K562 (cell line): ENCODE measurements at regions not wholly inside any gene's neighbourhood (a gene's known extent, or its start where the extent isn't known, plus 50 kb on each side); places are given as distances from the start of the nearest gene placed in this dataset.

Experiments
- ATAC-seq: fragments of 200-7000 bp; cut with Tn5 transposase; 3 replicates; pipeline ENCODE4 v1.9.1; 2020; ENCODE audit warnings: moderate library complexity
- BruUV-seq: library from RNA; stranded (reverse); fragments of 400-500 nt; replicated peaks from 2 replicates; lab custom pipeline; 2021; lab: Mats Ljungman, UMichigan
- CTCF ChIA-PET: fragments of 300-600 bp; formaldehyde crosslinking; extraction: SDS; loops from one replicate; lab custom pipeline; 2021; ENCODE audit warnings: low intra/inter-chr PET ratio; lab: Yijun Ruan, JAX
- POLR2A ChIA-PET: fragments of 300-600, 350-650 bp; sonication (Branson Sonifier 250); formaldehyde crosslinking; extraction: SDS; loops from one replicate; lab custom pipeline; 2021; ENCODE audit warnings: antibody characterized with exemption, inconsistent platforms; lab: Yijun Ruan, JAX
- DNase-seq, 4 experiments: peaks; one replicate each; pipeline versions ENCODE4 v3.0.0 to v3.0.0-alpha.2; 2011 to 2018; ENCODE audit warnings: low spot score in 3 of 4, mixed read lengths in 3 of 4; ENCODE audit errors: extremely low read depth in 1 of 4
- FAIRE-seq: peaks from 2 replicates; lab custom pipeline; 2011; peaks lifted over from hg19 to GRCh38; lab: Jason Lieb, UNC
- H2AFZ ChIP-seq: 2 replicates; pipeline ENCODE4 v1.6.0; 2011; ENCODE audit warnings: low read depth, low read length, control low read depth, inconsistent platforms
- H3K27ac ChIP-seq: fragments of 200-600 bp; 3 replicates; pipeline ENCODE4 v1.8.0; 2011; ENCODE audit warnings: low read depth, mild to moderate bottlenecking, control low read depth, inconsistent platforms, low read length, moderate library complexity, mixed read lengths; ENCODE audit errors: extremely low read depth
- H3K27me3 ChIP-seq, 2 experiments: fragments of 300-600 bp in 1 of 2; 2 replicates in 1 of 2; 3 replicates in 1 of 2; pipeline versions ENCODE4 v1.6.0 to v1.8.0; 2011; ENCODE audit warnings: inconsistent platforms in 2 of 2, low read length in 2 of 2, mild to moderate bottlenecking in 1 of 2, mixed read lengths in 1 of 2, moderate library complexity in 1 of 2; ENCODE audit not compliant: control insufficient read depth in 2 of 2, insufficient read depth in 2 of 2
- H3K36me3 ChIP-seq: fragments of 300-600 bp; 3 replicates; pipeline ENCODE4 v1.8.0; 2011; ENCODE audit warnings: mild to moderate bottlenecking, low read length, inconsistent platforms; ENCODE audit not compliant: control insufficient read depth, insufficient read depth
- H3K4me1 ChIP-seq, 2 experiments: fragments of 200-600 bp in 1 of 2; replicated peaks in 1 of 2; 2 replicates in 1 of 2; 3 replicates in 1 of 2; pipeline versions ENCODE4 v1.5.1 to v1.8.0; 2011; ENCODE audit warnings: inconsistent platforms in 2 of 2, low read length in 2 of 2, mild to moderate bottlenecking in 1 of 2, mixed read lengths in 1 of 2, moderate library complexity in 1 of 2; ENCODE audit not compliant: control insufficient read depth in 2 of 2, insufficient read depth in 2 of 2
- H3K4me2 ChIP-seq: 2 replicates; pipeline ENCODE4 v1.6.1; 2011; ENCODE audit warnings: low read length, control low read depth, inconsistent platforms, mixed read lengths; ENCODE audit not compliant: insufficient read depth
- H3K4me3 ChIP-seq: fragments of 200-600 bp; sonication (generic), shearing (Covaris generic); 2 replicates; pipeline ENCODE4 v1.5.1; 2016; ENCODE audit warnings: control low read depth, inconsistent platforms
- H3K79me2 ChIP-seq: fragments of 200-600 bp; 3 replicates; pipeline ENCODE4 v1.8.0; 2011; ENCODE audit warnings: low read length, inconsistent platforms; ENCODE audit not compliant: control insufficient read depth, insufficient read depth
- H3K9ac ChIP-seq, 2 experiments: 2 replicates each; pipeline versions ENCODE4 v1.6.0 to v1.6.1; 2011; ENCODE audit warnings: low read depth in 2 of 2, low read length in 2 of 2, control low read depth in 1 of 2, inconsistent platforms in 1 of 2, mild to moderate bottlenecking in 1 of 2, mixed read lengths in 1 of 2; ENCODE audit not compliant: insufficient read depth in 1 of 2
- H3K9me1 ChIP-seq: one replicate; pipeline ENCODE4 v1.6.0; 2011; ENCODE audit warnings: inconsistent platforms, mild to moderate bottlenecking, low read length, moderate library complexity; ENCODE audit not compliant: control insufficient read depth, insufficient read depth
- H3K9me3 ChIP-seq: replicated peaks from 2 replicates; pipeline ENCODE4 v1.5.1; 2011; ENCODE audit warnings: low read depth, low read length, inconsistent platforms; ENCODE audit not compliant: control insufficient read depth, insufficient read depth
- H4K20me1 ChIP-seq: replicated peaks from 2 replicates; pipeline ENCODE4 v1.6.1; 2011; ENCODE audit warnings: low read length, inconsistent platforms, mixed read lengths; ENCODE audit not compliant: control insufficient read depth, insufficient read depth
- ARID1B ChIP-seq: fragments of 450-650 bp; IDR thresholded peaks from 2 replicates; pipeline ENCODE4 v1.6.1; 2016; ENCODE audit warnings: antibody characterized with exemption, mild to moderate bottlenecking, inconsistent platforms
- CLOCK ChIP-seq: fragments of 250-450 bp; sonication (Bioruptor Pico); IDR thresholded peaks from 2 replicates; pipeline ENCODE4 v1.4.0; 2020; ENCODE audit warnings: mild to moderate bottlenecking, moderate library complexity, borderline replicate concordance
- FOXK1 ChIP-seq: sonication (generic); formaldehyde crosslinking; IDR thresholded peaks from 2 replicates; pipeline ENCODE4 v1.8.0; 2022; ENCODE audit warnings: missing genetic modification reagents, mild to moderate bottlenecking, borderline replicate concordance
- MEF2D ChIP-seq: conservative IDR thresholded peaks from 2 replicates; pipeline ENCODE4 v1.6.1; 2016; ENCODE audit warnings: low read depth, missing genetic modification characterization, missing compliant biosample characterization
- PTTG1 ChIP-seq: fragments of 450-650 bp; IDR thresholded peaks from 2 replicates; pipeline ENCODE4 v1.6.1; 2016; ENCODE audit warnings: low read depth, mild to moderate bottlenecking, missing genetic modification characterization, missing compliant biosample characterization
- ZNF165 ChIP-seq: fragments of 250-450 bp; sonication (Bioruptor Pico); IDR thresholded peaks from 2 replicates; pipeline ENCODE4 v1.4.0; 2020; ENCODE audit warnings: borderline replicate concordance
- ZNF253 ChIP-seq: fragments of 250-450 bp; sonication (Bioruptor Pico); conservative IDR thresholded peaks from 2 replicates; pipeline ENCODE4 v1.6.1; 2021; ENCODE audit warnings: mild to moderate bottlenecking
- ZNF668 ChIP-seq: fragments of 250-450 bp; sonication (Bioruptor Pico); IDR thresholded peaks from 2 replicates; pipeline ENCODE4 v1.8.0; 2022; ENCODE audit warnings: mild to moderate bottlenecking, inconsistent platforms
- WGBS: fragments of 100-300 bp; shearing (Covaris generic); methylation state at CpG from one replicate; pipeline ENCODE4 v1.1.6; 2016; ENCODE audit warnings: low coverage, mixed read lengths; ENCODE audit not compliant: insufficient coverage; ENCODE audit errors: missing lambda C conversion rate; 5-methylcytosine and 5-hydroxymethylcytosine counted together
- in situ Hi-C: fragments of 300-500 bp; cut with MboI; formaldehyde crosslinking; loops from 4 replicates; pipeline ENCODE4 v1.15.0; 2018; ENCODE audit warnings: inconsistent platforms, mixed read lengths
- intact Hi-C: fragments of 100-400 bp; cut with micrococcal nuclease; formaldehyde crosslinking; loops from 2 replicates; pipeline ENCODE4 v1.14.2; 2022

DNA sequence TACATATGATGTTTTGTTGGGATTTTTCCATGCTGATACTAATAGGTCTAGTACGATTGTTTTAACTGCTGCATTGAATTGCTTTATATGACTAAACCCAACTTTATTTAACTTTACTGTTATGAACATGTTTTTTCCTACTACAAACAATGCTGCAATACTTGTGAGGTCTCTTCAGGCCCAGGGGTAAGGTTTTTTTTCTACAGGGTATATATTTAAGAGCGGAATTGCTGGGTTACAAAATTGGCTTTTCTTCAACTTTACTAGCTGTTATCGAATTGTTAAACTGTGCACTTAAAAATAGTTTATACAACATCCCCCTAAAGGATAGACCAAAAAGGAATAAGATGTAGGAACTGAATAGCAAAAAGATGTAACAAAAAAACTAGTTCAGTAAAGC, 78.5 kb upstream of the TMEM178A start:
- H4K20me1 ChIP-seq = no peaks in the 10 kb centered on the region
- H3K4me1 ChIP-seq = no peaks in the 10 kb centered on the region
- no peaks in the 10 kb centered on the region for H3K36me3 ChIP-seq
- no peaks in the 10 kb centered on the region for H3K27me3 ChIP-seq
- no peaks in the 10 kb centered on the region for H3K79me2 ChIP-seq
- no peak overlapping the region for H3K4me2 ChIP-seq
- no peak overlapping the region for H3K4me3 ChIP-seq
- H3K27ac ChIP-seq = no peak overlapping the region
- ATAC-seq = no peak
- no peak for DNase-seq
- H2AFZ ChIP-seq = no peak overlapping the region
- 4% methylated on average over 3 of the region's 3 CpGs for WGBS
- H3K9me3 ChIP-seq = no peaks in the 10 kb centered on the region; the same call in 1 of the 2 replicates
- POLR2A ChIA-PET = interaction anchor here (0.7 kb wide), 1 partner anchor 22 kb away, joined by 3 read pairs; no protein-coding TSS in a partner anchor
- intact Hi-C loops = no loop called here
- CTCF ChIA-PET = no interaction called here
- no TSS peak for BruUV-seq
- TF ChIP-seq MEF2D (tag) (no peak), ZNF165 (CRISPR knock-in tag) (no peak), ARID1B (no peak), ZNF253 (CRISPR knock-in tag) (no peak), FOXK1 (CRISPR knock-in tag) (no peak), PTTG1 (tag) (no peak), CLOCK (CRISPR knock-in tag) (no peak), ZNF668 (CRISPR knock-in tag) (no peak)
- H3K9me1 ChIP-seq = no peaks in the 10 kb centered on the region
- in situ Hi-C loops = loop anchor here (25.0 kb wide), 1 partner anchor 850 kb away; no protein-coding TSS in a partner anchor
- no peak overlapping the region for H3K9ac ChIP-seq
- no peak for FAIRE-seq
